Loucy (cell line): ENCODE measurements at regions not wholly inside any gene's neighbourhood (a gene's known extent, or its start where the extent isn't known, plus 50 kb on each side); places are given as distances from the start of the nearest gene placed in this dataset.

Source experiments
- EZH2phosphoT487 ChIP-seq: fragments of 200-600 bp; IDR thresholded peaks from 2 replicates; pipeline ENCODE4 v1.6.1; 2018; ENCODE audit warnings: antibody characterized with exemption, mild to moderate bottlenecking, moderate library complexity, borderline replicate concordance
- TF ChIP-seq, protein P1 (sequence below): fragments of 200-600 bp; sonication (generic); conservative IDR thresholded peaks from 2 replicates; pipeline ENCODE4 v1.5.1; 2014; ENCODE audit warnings: mild to moderate bottlenecking, antibody characterized with exemption, low read length

DNA sequence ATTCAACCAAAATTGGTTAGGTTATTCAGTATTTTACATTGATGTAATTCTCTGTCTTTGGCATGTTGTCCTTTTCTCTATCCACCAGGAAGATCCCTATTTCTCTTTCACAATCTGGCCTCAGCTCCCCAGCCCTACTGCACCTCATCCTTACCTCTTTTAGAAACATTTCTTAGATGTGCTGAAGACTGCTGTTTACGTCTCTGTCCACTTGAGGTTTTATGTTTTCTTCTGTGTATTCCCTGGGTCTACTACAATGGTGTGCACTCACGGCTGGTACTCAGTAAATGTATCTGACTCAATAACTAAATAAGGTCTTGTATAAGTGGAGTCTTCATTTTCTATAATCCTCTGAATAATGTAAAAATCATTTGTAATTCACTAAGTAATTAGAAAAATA lies 822.7 kb downstream of the DTWD2 start:
- TF ChIP-seq, protein P1, sequence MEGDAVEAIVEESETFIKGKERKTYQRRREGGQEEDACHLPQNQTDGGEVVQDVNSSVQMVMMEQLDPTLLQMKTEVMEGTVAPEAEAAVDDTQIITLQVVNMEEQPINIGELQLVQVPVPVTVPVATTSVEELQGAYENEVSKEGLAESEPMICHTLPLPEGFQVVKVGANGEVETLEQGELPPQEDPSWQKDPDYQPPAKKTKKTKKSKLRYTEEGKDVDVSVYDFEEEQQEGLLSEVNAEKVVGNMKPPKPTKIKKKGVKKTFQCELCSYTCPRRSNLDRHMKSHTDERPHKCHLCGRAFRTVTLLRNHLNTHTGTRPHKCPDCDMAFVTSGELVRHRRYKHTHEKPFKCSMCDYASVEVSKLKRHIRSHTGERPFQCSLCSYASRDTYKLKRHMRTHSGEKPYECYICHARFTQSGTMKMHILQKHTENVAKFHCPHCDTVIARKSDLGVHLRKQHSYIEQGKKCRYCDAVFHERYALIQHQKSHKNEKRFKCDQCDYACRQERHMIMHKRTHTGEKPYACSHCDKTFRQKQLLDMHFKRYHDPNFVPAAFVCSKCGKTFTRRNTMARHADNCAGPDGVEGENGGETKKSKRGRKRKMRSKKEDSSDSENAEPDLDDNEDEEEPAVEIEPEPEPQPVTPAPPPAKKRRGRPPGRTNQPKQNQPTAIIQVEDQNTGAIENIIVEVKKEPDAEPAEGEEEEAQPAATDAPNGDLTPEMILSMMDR = no peak
- TF ChIP-seq EZH2phosphoT487 = no peak
